GM23338 (cell line): ENCODE measurements at regions not wholly inside any gene's neighbourhood (a gene's known extent, or its start where the extent isn't known, plus 50 kb on each side); places are given as distances from the start of the nearest gene placed in this dataset.

ENCODE experiments used
- ATAC-seq: fragments of 200-7000 bp; cut with Tn5 transposase; 3 replicates; pipeline ENCODE4 v1.9.1; 2020
- DNase-seq: peaks from one replicate; pipeline ENCODE4 v3.0.0-alpha.2; 2015; ENCODE audit warnings: low spot score
- H2AFZ ChIP-seq: fragments of 200-600 bp; sonication (generic); 2 replicates; pipeline ENCODE4 v1.8.0; 2016; ENCODE audit warnings: antibody characterized with exemption, mild to moderate bottlenecking, moderate library complexity
- H3F3A ChIP-seq: fragments of 200-600 bp; sonication (generic); replicated peaks from 2 replicates; pipeline ENCODE4 v1.8.0; 2017; ENCODE audit warnings: antibody characterized with exemption, mixed run types, low read depth
- H3K27ac ChIP-seq: fragments of 200-600 bp; sonication (generic); 2 replicates; pipeline ENCODE4 v1.6.1; 2016; ENCODE audit warnings: low read depth
- H3K27me3 ChIP-seq: fragments of 200-600 bp; sonication (generic); 2 replicates; pipeline ENCODE4 v1.8.0; 2016; ENCODE audit warnings: mild to moderate bottlenecking, mixed run types, moderate library complexity; ENCODE audit not compliant: insufficient read depth
- H3K36me3 ChIP-seq: fragments of 200-600 bp; sonication (generic); 2 replicates; pipeline ENCODE4 v1.8.0; 2016; ENCODE audit warnings: mild to moderate bottlenecking; ENCODE audit not compliant: insufficient read depth
- H3K4me1 ChIP-seq: fragments of 200-600 bp; sonication (generic); 2 replicates; pipeline ENCODE4 v1.8.0; 2016; ENCODE audit warnings: mild to moderate bottlenecking, moderate library complexity; ENCODE audit not compliant: insufficient read depth
- H3K4me2 ChIP-seq: fragments of 200-600 bp; sonication (generic); 2 replicates; pipeline ENCODE4 v1.7.1; 2017; ENCODE audit warnings: mixed run types
- H3K4me3 ChIP-seq: fragments of 200-600 bp; sonication (generic); 2 replicates; pipeline ENCODE4 v1.6.1; 2016; ENCODE audit warnings: mixed run types
- H3K79me2 ChIP-seq: fragments of 200-600 bp; sonication (generic); replicated peaks from 2 replicates; pipeline ENCODE4 v1.8.0; 2017; ENCODE audit warnings: mild to moderate bottlenecking; ENCODE audit not compliant: insufficient read depth
- H3K9me2 ChIP-seq: fragments of 200-600 bp; sonication (generic); 2 replicates; pipeline ENCODE4 v1.8.0; 2017; ENCODE audit not compliant: insufficient read depth
- H4K20me1 ChIP-seq: fragments of 200-600 bp; sonication (generic); replicated peaks from 2 replicates; pipeline ENCODE4 v1.8.0; 2017; ENCODE audit warnings: mild to moderate bottlenecking; ENCODE audit not compliant: insufficient read depth
- H3K27ac Mint-ChIP-seq: 2 replicates; pipeline ENCODE4 v1.8.0; 2020; ENCODE audit warnings: inconsistent platforms, mild to moderate bottlenecking, moderate library complexity, mixed read lengths
- H3K27me3 Mint-ChIP-seq: 3 replicates; pipeline ENCODE4 v1.8.0; 2022; ENCODE audit warnings: low read depth, mild to moderate bottlenecking, moderate library complexity, mixed read lengths, inconsistent platforms; ENCODE audit not compliant: insufficient read depth, poor library complexity
- H3K36me3 Mint-ChIP-seq: 3 replicates; pipeline ENCODE4 v1.8.0; 2021; ENCODE audit warnings: low read depth, mild to moderate bottlenecking, inconsistent platforms, moderate library complexity, mixed read lengths
- H3K4me1 Mint-ChIP-seq: 3 replicates; pipeline ENCODE4 v1.8.0; 2020; ENCODE audit warnings: mild to moderate bottlenecking, inconsistent platforms, mixed read lengths
- H3K4me3 Mint-ChIP-seq: 3 replicates; pipeline ENCODE4 v1.8.0; 2021; ENCODE audit warnings: moderate library complexity, mild to moderate bottlenecking, inconsistent platforms, mixed read lengths
- H3K9me3 Mint-ChIP-seq: 3 replicates; pipeline ENCODE4 v1.8.0; 2020; ENCODE audit warnings: moderate library complexity, mild to moderate bottlenecking, inconsistent platforms, mixed read lengths
- CREB1 ChIP-seq: fragments of 250-450 bp; sonication (Bioruptor Pico); IDR thresholded peaks from 2 replicates; pipeline ENCODE4 v1.5.0; 2020; ENCODE audit warnings: low read depth, mild to moderate bottlenecking, moderate library complexity
- CTCF ChIP-seq, 2 experiments: fragments of 200-600 bp in 1 of 2; sonication (generic) in 1 of 2; conservative IDR thresholded peaks; 2 replicates each; pipeline versions ENCODE4 v1.5.1 to v1.6.1; 2016 to 2017; ENCODE audit warnings: antibody characterized with exemption in 2 of 2, low read depth in 2 of 2, mild to moderate bottlenecking in 2 of 2, moderate library complexity in 1 of 2
- JUNB ChIP-seq: IDR thresholded peaks from one replicate; pipeline ENCODE4 v1.6.1; 2016; ENCODE audit warnings: antibody characterized with exemption; ENCODE audit not compliant: unreplicated experiment
- NANOG ChIP-seq: IDR thresholded peaks from 2 replicates; pipeline ENCODE4 v1.6.1; 2016; ENCODE audit warnings: antibody characterized with exemption, borderline replicate concordance
- POLR2AphosphoS5 ChIP-seq: IDR thresholded peaks from 2 replicates; pipeline ENCODE4 v1.6.1; 2016; ENCODE audit warnings: antibody characterized with exemption, low read depth
- STAT1 ChIP-seq: IDR thresholded peaks from one replicate; pipeline ENCODE4 v1.6.1; 2016; ENCODE audit warnings: antibody characterized with exemption; ENCODE audit not compliant: unreplicated experiment
- ZNF114 ChIP-seq: fragments of 250-450 bp; sonication (Bioruptor Pico); IDR thresholded peaks from 2 replicates; pipeline ENCODE4 v1.5.0; 2020; ENCODE audit warnings: mild to moderate bottlenecking, moderate library complexity
- ZNF331 ChIP-seq: fragments of 250-450 bp; sonication (Bioruptor Pico); IDR thresholded peaks from 2 replicates; pipeline ENCODE4 v1.5.0; 2020; ENCODE audit warnings: low read depth, mild to moderate bottlenecking, moderate library complexity
- ZNF462 ChIP-seq: fragments of 250-450 bp; sonication (Bioruptor Pico); IDR thresholded peaks from 2 replicates; pipeline ENCODE4 v1.5.0; 2020; ENCODE audit warnings: mild to moderate bottlenecking, moderate library complexity
- TF ChIP-seq, protein P1 (sequence below): IDR thresholded peaks from one replicate; pipeline ENCODE4 v1.6.1; 2018; ENCODE audit warnings: antibody characterized with exemption; ENCODE audit not compliant: unreplicated experiment

- no peak for TF ChIP-seq CTCF (conservative IDR thresholded peaks at IDR 0.05; ENCODE audit: low read depth in 2 of 2)
- TF ChIP-seq NANOG = no peak
- TF ChIP-seq, protein P1, sequence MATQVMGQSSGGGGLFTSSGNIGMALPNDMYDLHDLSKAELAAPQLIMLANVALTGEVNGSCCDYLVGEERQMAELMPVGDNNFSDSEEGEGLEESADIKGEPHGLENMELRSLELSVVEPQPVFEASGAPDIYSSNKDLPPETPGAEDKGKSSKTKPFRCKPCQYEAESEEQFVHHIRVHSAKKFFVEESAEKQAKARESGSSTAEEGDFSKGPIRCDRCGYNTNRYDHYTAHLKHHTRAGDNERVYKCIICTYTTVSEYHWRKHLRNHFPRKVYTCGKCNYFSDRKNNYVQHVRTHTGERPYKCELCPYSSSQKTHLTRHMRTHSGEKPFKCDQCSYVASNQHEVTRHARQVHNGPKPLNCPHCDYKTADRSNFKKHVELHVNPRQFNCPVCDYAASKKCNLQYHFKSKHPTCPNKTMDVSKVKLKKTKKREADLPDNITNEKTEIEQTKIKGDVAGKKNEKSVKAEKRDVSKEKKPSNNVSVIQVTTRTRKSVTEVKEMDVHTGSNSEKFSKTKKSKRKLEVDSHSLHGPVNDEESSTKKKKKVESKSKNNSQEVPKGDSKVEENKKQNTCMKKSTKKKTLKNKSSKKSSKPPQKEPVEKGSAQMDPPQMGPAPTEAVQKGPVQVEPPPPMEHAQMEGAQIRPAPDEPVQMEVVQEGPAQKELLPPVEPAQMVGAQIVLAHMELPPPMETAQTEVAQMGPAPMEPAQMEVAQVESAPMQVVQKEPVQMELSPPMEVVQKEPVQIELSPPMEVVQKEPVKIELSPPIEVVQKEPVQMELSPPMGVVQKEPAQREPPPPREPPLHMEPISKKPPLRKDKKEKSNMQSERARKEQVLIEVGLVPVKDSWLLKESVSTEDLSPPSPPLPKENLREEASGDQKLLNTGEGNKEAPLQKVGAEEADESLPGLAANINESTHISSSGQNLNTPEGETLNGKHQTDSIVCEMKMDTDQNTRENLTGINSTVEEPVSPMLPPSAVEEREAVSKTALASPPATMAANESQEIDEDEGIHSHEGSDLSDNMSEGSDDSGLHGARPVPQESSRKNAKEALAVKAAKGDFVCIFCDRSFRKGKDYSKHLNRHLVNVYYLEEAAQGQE = no peak
- TF ChIP-seq JUNB = no peak
- TF ChIP-seq CREB1 (CRISPR knock-in tag) = no peak
- no peak for TF ChIP-seq STAT1
- TF ChIP-seq ZNF114 = no peak
Observed at GRCh38 chr5:10898514-10898913, 137.5 kb upstream of the DAP start (continued).

- H3K79me2 ChIP-seq = no peaks in the 10 kb centered on the region
- H3K27ac ChIP-seq = no peak overlapping the region
- H2AFZ ChIP-seq = no peak overlapping the region
- no peak overlapping the region for H3K4me3 Mint-ChIP-seq
- H3K4me1 ChIP-seq = peaks cover 27% of the 10 kb centered on the region
- H3K27me3 Mint-ChIP-seq = no peaks in the 10 kb centered on the region
- no peaks in the 10 kb centered on the region for H3K36me3 Mint-ChIP-seq
- H3K4me1 Mint-ChIP-seq = peaks cover 28% of the 10 kb centered on the region
- no peaks in the 10 kb centered on the region for H3K27me3 ChIP-seq
- no peak overlapping the region for H3K4me2 ChIP-seq
- no peaks in the 10 kb centered on the region for H3F3A ChIP-seq
- H3K36me3 ChIP-seq = no peaks in the 10 kb centered on the region
- H3K9me2 ChIP-seq = 0 out of 2 replicates have a peak, but pooled peaks cover 6% of the 10 kb centered on the region
- DNase-seq (no peak), ATAC-seq (no peak)
- H3K27ac Mint-ChIP-seq = no peak overlapping the region
- H3K4me3 ChIP-seq = no peak overlapping the region
- no peaks in the 10 kb centered on the region for H4K20me1 ChIP-seq
- H3K9me3 Mint-ChIP-seq = peaks cover 4% of the 10 kb centered on the region; the same call in 1 of the 3 replicates
- no peak for TF ChIP-seq CREB1 (CRISPR knock-in tag)
- TF ChIP-seq STAT1 = no peak
- no peak for TF ChIP-seq POLR2AphosphoS5
- TF ChIP-seq, protein P1 = no peak
- TF ChIP-seq ZNF331 (CRISPR knock-in tag) = no peak
- no peak for TF ChIP-seq NANOG
- TF ChIP-seq JUNB = no peak
- no peak for TF ChIP-seq ZNF462 (CRISPR knock-in tag)
Observed at GRCh38 chr5:10896016-10896415, 135.0 kb upstream of the DAP start.
